NB4 (cell line): ENCODE measurements at regions not wholly inside any gene's neighbourhood (a gene's known extent, or its start where the extent isn't known, plus 50 kb on each side); places are given as distances from the start of the nearest gene placed in this dataset.

ENCODE experiments used
- POLR2A ChIP-seq: IDR thresholded peaks from 2 replicates; pipeline ENCODE4 v1.6.1; 2011; ENCODE audit warnings: mild to moderate bottlenecking; ENCODE audit not compliant: insufficient read length; ENCODE audit errors: extremely low read depth
- TF ChIP-seq, protein P1 (sequence below): IDR thresholded peaks from one replicate; pipeline ENCODE4 v1.5.1; 2012; ENCODE audit warnings: low read depth, low read length

DNA sequence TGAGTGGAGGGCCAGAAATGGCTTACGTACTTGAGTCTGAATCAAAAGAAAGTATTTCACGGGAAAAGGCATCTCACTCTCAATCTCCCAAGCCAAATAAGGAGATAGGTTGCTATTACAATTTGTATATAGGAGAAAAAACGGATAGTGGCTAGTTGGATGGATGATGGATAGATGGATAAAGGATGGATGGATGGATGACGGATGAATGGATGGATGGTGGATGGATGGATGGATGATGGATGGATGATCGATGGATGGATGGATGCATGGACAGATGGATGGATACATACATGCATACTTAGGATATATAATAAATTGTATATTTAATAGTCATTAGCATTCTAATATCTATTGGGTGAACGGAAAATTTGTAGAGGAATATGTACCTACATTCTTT is 82.2 kb upstream of the NRP1 start:
- no peak for TF ChIP-seq POLR2A
- TF ChIP-seq, protein P1, sequence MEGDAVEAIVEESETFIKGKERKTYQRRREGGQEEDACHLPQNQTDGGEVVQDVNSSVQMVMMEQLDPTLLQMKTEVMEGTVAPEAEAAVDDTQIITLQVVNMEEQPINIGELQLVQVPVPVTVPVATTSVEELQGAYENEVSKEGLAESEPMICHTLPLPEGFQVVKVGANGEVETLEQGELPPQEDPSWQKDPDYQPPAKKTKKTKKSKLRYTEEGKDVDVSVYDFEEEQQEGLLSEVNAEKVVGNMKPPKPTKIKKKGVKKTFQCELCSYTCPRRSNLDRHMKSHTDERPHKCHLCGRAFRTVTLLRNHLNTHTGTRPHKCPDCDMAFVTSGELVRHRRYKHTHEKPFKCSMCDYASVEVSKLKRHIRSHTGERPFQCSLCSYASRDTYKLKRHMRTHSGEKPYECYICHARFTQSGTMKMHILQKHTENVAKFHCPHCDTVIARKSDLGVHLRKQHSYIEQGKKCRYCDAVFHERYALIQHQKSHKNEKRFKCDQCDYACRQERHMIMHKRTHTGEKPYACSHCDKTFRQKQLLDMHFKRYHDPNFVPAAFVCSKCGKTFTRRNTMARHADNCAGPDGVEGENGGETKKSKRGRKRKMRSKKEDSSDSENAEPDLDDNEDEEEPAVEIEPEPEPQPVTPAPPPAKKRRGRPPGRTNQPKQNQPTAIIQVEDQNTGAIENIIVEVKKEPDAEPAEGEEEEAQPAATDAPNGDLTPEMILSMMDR = no peak
